Activated CD4-positive, alpha-beta T cell treated with anti-CD3 and anti-CD28 coated beads for 36 hours (primary cell): ENCODE measurements at regions not wholly inside any gene's neighbourhood (a gene's known extent, or its start where the extent isn't known, plus 50 kb on each side); places are given as distances from the start of the nearest gene placed in this dataset.

ENCODE experiments used
- ATAC-seq: fragments of 200-7000 bp; cut with Tn5 transposase; one replicate; pipeline ENCODE4 v1.10.0; 2021; ENCODE audit warnings: mild to moderate bottlenecking, moderate library complexity
- CTCF ChIA-PET: fragments of 350-600 bp; sonication (Branson Sonifier 250); formaldehyde crosslinking; loops from one replicate; lab custom pipeline; 2021; ENCODE audit warnings: antibody characterized with exemption; lab: Charles Lee
- POLR2A ChIA-PET: fragments of 350-600 bp; sonication (Branson Sonifier 250); formaldehyde crosslinking; loops from one replicate; lab custom pipeline; 2021; ENCODE audit warnings: antibody characterized with exemption, inconsistent platforms; lab: Charles Lee
- DNase-seq: peaks from one replicate; pipeline ENCODE4 v3.0.0-alpha.2; 2020
- H3K27ac Mint-ChIP-seq: one replicate; pipeline ENCODE4 v1.8.0; 2021; ENCODE audit warnings: mixed read lengths
- H3K27me3 Mint-ChIP-seq: one replicate; pipeline ENCODE4 v1.8.0; 2021; ENCODE audit warnings: mixed read lengths
- H3K36me3 Mint-ChIP-seq: one replicate; pipeline ENCODE4 v1.8.0; 2021; ENCODE audit warnings: low read depth, mixed read lengths
- H3K4me1 Mint-ChIP-seq: one replicate; pipeline ENCODE4 v1.8.0; 2021; ENCODE audit warnings: mixed read lengths
- H3K4me3 Mint-ChIP-seq: one replicate; pipeline ENCODE4 v1.8.0; 2021; ENCODE audit warnings: mild to moderate bottlenecking, moderate library complexity, mixed read lengths
- H3K9me3 Mint-ChIP-seq: one replicate; pipeline ENCODE4 v1.8.0; 2021; ENCODE audit warnings: low read depth, mixed read lengths
- intact Hi-C, 2 experiments: fragments of 100-400 bp; cut with DNase I in 1 of 2; cut with micrococcal nuclease in 1 of 2; formaldehyde crosslinking; loops; one replicate each; pipeline versions ENCODE4 v1.14.2 to v1.15.1; 2022 to 2024; cut with DNase I, micrococcal nuclease

- Mint-ChIP-seq H3K27me3 (no peaks in the 10 kb centered on the region), H3K36me3 (peaks cover 6% of the 10 kb centered on the region), H3K9me3 (no peaks in the 10 kb centered on the region), H3K4me1 (peaks cover 5% of the 10 kb centered on the region), H3K27ac (no peak overlapping the region), H3K4me3 (no peak overlapping the region)
- POLR2A ChIA-PET = no interaction called here
- ATAC-seq (no peak), DNase-seq (no peak)
- CTCF ChIA-PET = no interaction called here
- intact Hi-C loops = no loop called here
These were observed 188.9 kb downstream of the SIPA1L2 start for GRCh38 chr1:232441036-232441411.

- ChIA-PET POLR2A (no interaction called here), CTCF (no interaction called here)
- DNase-seq (peak; percentile 43), ATAC-seq (peak; percentile 49)
- Mint-ChIP-seq H3K9me3 (no peaks in the 10 kb centered on the region), H3K4me3 (no peak overlapping the region), H3K4me1 (peaks cover 5% of the 10 kb centered on the region), H3K27me3 (no peaks in the 10 kb centered on the region), H3K36me3 (peaks cover 6% of the 10 kb centered on the region), H3K27ac (no peak overlapping the region)
- intact Hi-C loops = no loop called here
These were observed 189.5 kb downstream of the SIPA1L2 start for GRCh38 chr1:232440325-232441035.

DNA sequence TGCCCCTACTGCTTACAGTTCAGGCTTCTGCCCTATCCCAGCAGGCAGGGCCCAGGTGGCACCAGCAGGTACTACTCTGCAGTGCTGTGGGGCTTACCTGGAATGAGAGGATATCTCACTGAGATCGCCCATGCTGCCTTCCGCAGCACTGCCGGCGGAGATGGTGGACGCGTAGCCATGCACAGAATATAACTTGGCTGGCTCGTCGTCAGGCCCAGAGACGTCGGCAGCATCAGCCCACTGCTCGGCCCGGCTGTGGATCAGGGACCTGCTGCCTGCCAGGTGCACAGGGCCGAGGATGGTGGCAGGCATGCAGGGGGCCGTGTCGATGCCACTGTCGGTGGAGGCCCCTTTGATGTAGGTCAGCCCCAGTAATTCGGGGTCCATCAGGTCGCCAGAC, 190.9 kb downstream of the SIPA1L2 start:
- Mint-ChIP-seq H3K9me3 (no peaks in the 10 kb centered on the region), H3K36me3 (peaks cover 6% of the 10 kb centered on the region), H3K27me3 (no peaks in the 10 kb centered on the region), H3K27ac (no peak overlapping the region), H3K4me3 (no peak overlapping the region), H3K4me1 (peaks cover 5% of the 10 kb centered on the region)
- POLR2A ChIA-PET = no interaction called here
- no peak for ATAC-seq
- CTCF ChIA-PET = no interaction called here
- intact Hi-C loops = no loop called here
- no peak for DNase-seq

DNA sequence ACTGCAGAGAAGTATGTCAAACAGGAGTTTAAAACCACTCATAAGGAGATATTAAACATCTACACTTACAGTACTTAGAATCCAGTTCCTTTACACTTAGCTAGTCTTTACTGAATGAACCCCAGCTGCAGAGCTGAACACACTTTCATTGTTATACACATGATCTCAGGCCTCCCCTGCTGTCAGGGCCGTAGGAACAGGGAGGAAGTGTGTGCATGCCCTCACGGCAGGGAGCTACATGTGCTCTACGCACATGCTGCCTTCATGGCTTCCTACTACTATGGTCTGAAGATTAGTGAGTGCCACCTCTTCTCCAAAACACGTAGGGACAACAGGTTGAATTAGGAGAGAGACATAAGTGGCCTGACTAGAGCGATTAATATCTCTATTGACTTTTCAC, 191.5 kb downstream of the SIPA1L2 start:
- ATAC-seq (no peak), DNase-seq (no peak)
- Mint-ChIP-seq H3K9me3 (no peaks in the 10 kb centered on the region), H3K4me1 (peaks cover 5% of the 10 kb centered on the region), H3K27ac (no peak overlapping the region), H3K27me3 (no peaks in the 10 kb centered on the region), H3K36me3 (peaks cover 6% of the 10 kb centered on the region), H3K4me3 (no peak overlapping the region)
- intact Hi-C loops = no loop called here
- ChIA-PET CTCF (interaction anchor here (0.8 kb wide), 1 partner anchor 16 kb away, joined by 5 read pairs; no protein-coding TSS in a partner anchor), POLR2A (no interaction called here)

GRCh38 chr1:232437510-232437909, 192.4 kb downstream of the SIPA1L2 start:
- peaks cover 6% of the 10 kb centered on the region for H3K36me3 Mint-ChIP-seq

GRCh38 chr1:232435729-232436128, 194.2 kb downstream of the SIPA1L2 start:
- no peak for ATAC-seq
- Mint-ChIP-seq H3K27me3 (no peaks in the 10 kb centered on the region), H3K27ac (no peak overlapping the region), H3K4me3 (no peak overlapping the region), H3K4me1 (peaks cover 5% of the 10 kb centered on the region), H3K9me3 (no peaks in the 10 kb centered on the region), H3K36me3 (peaks cover 4% of the 10 kb centered on the region)
- intact Hi-C loops = no loop called here
- no peak for DNase-seq
- POLR2A ChIA-PET = no interaction called here
- CTCF ChIA-PET = interaction anchor here (1.5 kb wide), 1 partner anchor 192 kb away, joined by 3 read pairs; no protein-coding TSS in a partner anchor

More at GRCh38 chr1:232437510-232437909, 192.4 kb downstream of the SIPA1L2 start:
- Mint-ChIP-seq H3K9me3 (no peaks in the 10 kb centered on the region), H3K27ac (no peak overlapping the region), H3K4me3 (no peak overlapping the region), H3K4me1 (peaks cover 5% of the 10 kb centered on the region), H3K27me3 (no peaks in the 10 kb centered on the region)
- ChIA-PET CTCF (no interaction called here), POLR2A (no interaction called here)
- intact Hi-C loops = no loop called here
- ATAC-seq (no peak), DNase-seq (no peak)

DNA sequence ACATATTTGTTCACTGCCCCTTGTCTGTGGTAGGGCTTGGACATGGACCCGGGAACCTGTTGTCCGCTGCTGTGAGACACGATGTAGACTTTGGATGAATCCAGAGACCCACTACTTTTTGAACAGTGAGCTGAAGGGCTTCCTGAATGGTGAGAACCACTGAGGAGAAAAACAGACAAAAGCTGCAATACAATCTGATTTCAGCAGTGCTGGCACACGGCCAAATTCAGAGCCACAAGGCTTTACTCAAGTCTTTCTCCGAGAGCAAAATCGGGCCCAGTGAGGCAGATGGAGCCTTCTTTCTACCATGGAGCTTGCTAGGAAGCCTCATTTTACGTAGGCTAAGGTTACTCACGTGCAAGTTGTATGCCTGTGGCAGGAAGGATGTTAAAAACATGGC, 197.6 kb downstream of the SIPA1L2 start:
- no peak overlapping the region for H3K4me3 Mint-ChIP-seq
- H3K9me3 Mint-ChIP-seq = no peaks in the 10 kb centered on the region
- no peaks in the 10 kb centered on the region for H3K36me3 Mint-ChIP-seq
- ATAC-seq = no peak
- DNase-seq = no peak
- intact Hi-C loops = no loop called here
- ChIA-PET CTCF (no interaction called here), POLR2A (no interaction called here)
- H3K27ac Mint-ChIP-seq = no peak overlapping the region
- H3K4me1 Mint-ChIP-seq = no peaks in the 10 kb centered on the region
- no peaks in the 10 kb centered on the region for H3K27me3 Mint-ChIP-seq

DNA sequence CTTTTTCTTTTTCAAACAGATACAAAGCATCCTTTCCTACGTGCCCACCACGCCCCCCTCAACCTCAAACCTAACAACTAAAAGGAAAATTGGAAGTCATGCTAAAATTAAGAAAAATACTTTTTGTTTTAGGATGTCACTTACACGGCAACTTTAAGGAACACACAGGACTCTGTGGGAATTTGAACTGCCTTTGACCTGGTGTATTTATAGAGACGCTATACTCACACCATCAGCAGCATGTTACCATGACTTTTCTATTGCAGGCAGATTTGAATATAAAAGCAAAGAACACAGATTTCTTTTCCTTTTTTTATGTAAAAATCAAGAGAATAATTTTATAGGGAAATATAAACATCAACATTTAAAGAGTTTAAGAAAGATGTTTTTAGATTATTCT, 198.2 kb downstream of the SIPA1L2 start:
- Mint-ChIP-seq H3K9me3 (no peaks in the 10 kb centered on the region), H3K27me3 (no peaks in the 10 kb centered on the region), H3K4me1 (no peaks in the 10 kb centered on the region), H3K4me3 (no peak overlapping the region), H3K27ac (no peak overlapping the region), H3K36me3 (no peaks in the 10 kb centered on the region)
- intact Hi-C loops = no loop called here
- CTCF ChIA-PET = no interaction called here
- DNase-seq (no peak), ATAC-seq (no peak)
- POLR2A ChIA-PET = no interaction called here

DNA sequence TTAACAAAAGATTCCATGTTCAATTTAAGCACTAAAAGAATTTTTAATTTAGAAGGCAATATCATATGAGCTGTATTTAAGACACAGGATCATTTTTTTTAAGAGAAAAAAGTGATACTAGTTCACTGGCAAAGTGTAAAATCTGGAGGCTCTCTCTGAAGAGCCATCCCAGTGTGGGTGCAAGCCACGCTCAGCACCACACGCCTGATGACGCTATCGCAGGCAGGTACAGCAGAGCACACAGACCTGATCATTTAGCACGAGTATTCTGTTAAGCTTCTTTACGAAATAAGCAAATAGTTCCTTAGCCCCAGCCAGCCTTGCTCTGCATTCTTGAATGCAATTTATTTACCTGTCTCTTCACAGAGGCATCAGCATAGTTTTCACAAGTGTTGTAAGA, 198.6 kb downstream of the SIPA1L2 start:
- H3K4me3 Mint-ChIP-seq = no peak overlapping the region
- DNase-seq (no peak), ATAC-seq (no peak)
- no peaks in the 10 kb centered on the region for H3K9me3 Mint-ChIP-seq
- H3K4me1 Mint-ChIP-seq = no peaks in the 10 kb centered on the region
- intact Hi-C loops = no loop called here
- POLR2A ChIA-PET = interaction anchor here (0.6 kb wide), 1 partner anchor 269 kb away, joined by 4 read pairs; no protein-coding TSS in a partner anchor
- H3K27me3 Mint-ChIP-seq = no peaks in the 10 kb centered on the region
- CTCF ChIA-PET = no interaction called here
- H3K27ac Mint-ChIP-seq = no peak overlapping the region
- H3K36me3 Mint-ChIP-seq = no peaks in the 10 kb centered on the region

DNA sequence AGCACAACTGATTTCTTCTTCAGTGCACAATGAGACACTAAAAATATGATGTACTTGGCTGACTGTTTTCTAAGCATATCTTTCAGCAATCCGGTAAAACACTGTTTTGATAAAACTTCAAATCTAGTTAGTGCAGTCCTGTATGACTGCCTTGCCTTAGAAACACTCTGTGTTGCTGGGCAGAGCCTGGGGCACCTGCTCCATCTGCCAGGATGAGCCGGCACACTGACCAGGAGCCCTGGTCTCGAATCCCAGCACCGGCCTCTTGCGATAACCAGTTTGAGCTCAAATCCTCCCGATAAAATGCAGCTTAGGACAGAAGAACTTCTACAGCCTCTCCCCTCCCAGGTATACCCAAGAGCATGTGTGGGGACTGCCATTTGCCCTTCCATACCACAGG, 199.5 kb downstream of the SIPA1L2 start:
- no peak overlapping the region for H3K4me3 Mint-ChIP-seq
- intact Hi-C loops = no loop called here
- ChIA-PET CTCF (no interaction called here), POLR2A (no interaction called here)
- DNase-seq = no peak
- H3K9me3 Mint-ChIP-seq = no peaks in the 10 kb centered on the region
- no peak overlapping the region for H3K27ac Mint-ChIP-seq
- no peak for ATAC-seq
- no peaks in the 10 kb centered on the region for H3K36me3 Mint-ChIP-seq
- H3K4me1 Mint-ChIP-seq = no peaks in the 10 kb centered on the region
- H3K27me3 Mint-ChIP-seq = no peaks in the 10 kb centered on the region

DNA sequence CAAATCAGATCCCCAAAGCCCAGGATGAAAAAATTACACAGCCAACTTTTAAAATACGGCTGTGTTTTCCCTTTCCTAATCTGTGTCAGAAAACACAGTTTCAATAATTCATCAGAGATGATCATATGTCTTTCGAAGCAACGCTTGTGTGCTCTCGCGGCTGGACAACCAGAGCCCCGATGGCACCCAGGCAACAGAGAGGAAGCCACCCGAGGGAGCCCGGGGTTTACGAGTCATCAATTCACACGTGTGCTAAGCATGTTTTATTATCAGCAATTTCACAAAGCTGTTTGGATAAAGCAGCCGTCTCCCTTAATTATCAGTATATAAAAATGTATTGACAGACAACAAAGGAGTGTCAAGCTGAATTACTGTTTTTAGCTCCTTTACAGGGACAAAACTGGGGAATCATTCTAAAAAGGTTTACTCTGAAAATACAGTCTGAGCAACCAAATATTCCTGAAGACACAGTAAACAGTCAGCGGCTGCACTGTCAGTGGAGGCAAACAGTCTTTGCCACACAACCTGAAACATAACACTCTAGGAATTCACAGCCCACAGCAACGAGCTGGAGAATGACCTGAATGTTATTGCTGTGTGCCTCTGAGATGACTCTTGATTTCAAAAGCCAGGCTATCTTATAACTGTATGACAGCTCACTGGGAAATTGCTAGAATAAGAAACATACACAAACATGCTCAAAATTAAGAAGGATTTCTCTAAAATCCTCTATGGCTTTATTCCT, 201.0 kb downstream of the SIPA1L2 start:
- POLR2A ChIA-PET = no interaction called here
- no peak for DNase-seq
- ATAC-seq = no peak
- H3K27me3 Mint-ChIP-seq = no peaks in the 10 kb centered on the region
- H3K4me1 Mint-ChIP-seq = no peaks in the 10 kb centered on the region
- intact Hi-C loops = no loop called here
- CTCF ChIA-PET = interaction anchor here (0.7 to 2.0 kb wide), 2 partner anchors 15 to 36 kb away, joined by 3 to 4 read pairs; no protein-coding TSS in a partner anchor
- H3K4me3 Mint-ChIP-seq = no peak overlapping the region
- no peak overlapping the region for H3K27ac Mint-ChIP-seq
- H3K36me3 Mint-ChIP-seq = no peaks in the 10 kb centered on the region
- no peaks in the 10 kb centered on the region for H3K9me3 Mint-ChIP-seq
